ENCODE measurements at regions not wholly inside any gene's neighbourhood (a gene's known extent, or its start where the extent isn't known, plus 50 kb on each side); places are given as distances from the start of the nearest gene placed in this dataset.

DNA sequence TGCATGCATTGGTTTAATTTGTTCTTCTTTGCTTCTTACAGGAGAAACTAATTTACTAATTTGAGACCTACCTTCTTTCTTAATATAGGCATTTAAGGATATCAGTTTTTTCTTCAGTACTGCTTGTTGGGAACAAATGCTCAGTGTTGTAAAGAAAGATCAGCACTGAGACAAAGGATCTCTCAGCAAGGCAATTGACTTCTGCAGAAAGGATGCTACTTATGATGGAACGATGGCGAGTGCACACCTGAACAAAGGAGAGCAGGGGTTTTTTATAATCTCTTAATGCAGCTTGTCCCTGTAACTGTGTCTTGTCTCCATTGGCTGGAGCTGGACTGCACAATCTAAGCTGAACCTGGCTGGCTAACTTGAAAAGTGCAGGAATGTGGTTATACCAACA lies 64.2 kb downstream of the RPP21 start:
- Histone ChIP-seq H3K27me3 (replicated peaks in 1 of 7) (peaks cover 0 to 85% (median 18%) of the 10 kb centered on the region in 7 donors), H3K9me3 (peaks cover 0 to 20% (median 16%) of the 10 kb centered on the region in 8 donors), H3K4me1 (peaks cover 0 to 7% (median 2%) of the 10 kb centered on the region in 6 donors), H3K36me3 (no peaks in the 10 kb centered on the region), H3K4me3 (no peak overlapping the region), H3K27ac (no peak overlapping the region)
- whole genome bisulfite sequencing, 5 donors = 33 to 88% (median 58%) methylated on average over 2 of the region's 2 CpGs
- DNase-seq = no peak
- intact Hi-C loops (cut with DNase I; ENCODE audit: low total_unique reads) = no loop called here
- TF ChIP-seq, protein P1, sequence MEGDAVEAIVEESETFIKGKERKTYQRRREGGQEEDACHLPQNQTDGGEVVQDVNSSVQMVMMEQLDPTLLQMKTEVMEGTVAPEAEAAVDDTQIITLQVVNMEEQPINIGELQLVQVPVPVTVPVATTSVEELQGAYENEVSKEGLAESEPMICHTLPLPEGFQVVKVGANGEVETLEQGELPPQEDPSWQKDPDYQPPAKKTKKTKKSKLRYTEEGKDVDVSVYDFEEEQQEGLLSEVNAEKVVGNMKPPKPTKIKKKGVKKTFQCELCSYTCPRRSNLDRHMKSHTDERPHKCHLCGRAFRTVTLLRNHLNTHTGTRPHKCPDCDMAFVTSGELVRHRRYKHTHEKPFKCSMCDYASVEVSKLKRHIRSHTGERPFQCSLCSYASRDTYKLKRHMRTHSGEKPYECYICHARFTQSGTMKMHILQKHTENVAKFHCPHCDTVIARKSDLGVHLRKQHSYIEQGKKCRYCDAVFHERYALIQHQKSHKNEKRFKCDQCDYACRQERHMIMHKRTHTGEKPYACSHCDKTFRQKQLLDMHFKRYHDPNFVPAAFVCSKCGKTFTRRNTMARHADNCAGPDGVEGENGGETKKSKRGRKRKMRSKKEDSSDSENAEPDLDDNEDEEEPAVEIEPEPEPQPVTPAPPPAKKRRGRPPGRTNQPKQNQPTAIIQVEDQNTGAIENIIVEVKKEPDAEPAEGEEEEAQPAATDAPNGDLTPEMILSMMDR (IDR thresholded peaks at IDR 0.05 in 8 of 11, conservative IDR thresholded peaks at IDR 0.05 in 3 of 11) = no peak
- TF ChIP-seq POLR2A (IDR thresholded peaks at IDR 0.05) (no peak), POLR2AphosphoS5 (IDR thresholded peaks at IDR 0.05) (no peak)

- Histone ChIP-seq H3K4me3 (peak overlapping the region in 1 of 8 donors; percentile 19), H3K27ac (no peak overlapping the region), H3K27me3 (replicated peaks in 1 of 7) (peaks cover 0 to 85% (median 13%) of the 10 kb centered on the region in 7 donors), H3K36me3 (no peaks in the 10 kb centered on the region), H3K4me1 (peaks cover 0 to 7% (median 2%) of the 10 kb centered on the region in 6 donors), H3K9me3 (peaks cover 0 to 20% (median 16%) of the 10 kb centered on the region in 8 donors)
- peak; percentile 85 for DNase-seq
- no peak for TF ChIP-seq POLR2AphosphoS5 (IDR thresholded peaks at IDR 0.05)
- TF ChIP-seq, protein P1 (IDR thresholded peaks at IDR 0.05 in 8 of 11, conservative IDR thresholded peaks at IDR 0.05 in 3 of 11) = peak; percentile 22 to 89 (median 74)
- WGBS, 5 donors = 30 to 36% (median 35%) methylated on average over 17 of the region's 17 CpGs
- intact Hi-C loops (cut with DNase I; ENCODE audit: low total_unique reads) = no loop called here
These were observed 66.7 kb downstream of the RPP21 start for GRCh38 chr6:30411515-30412207.

GRCh38 chr6:30418448-30418847 lies 70.9 kb upstream of the HLA-E start:
- intact Hi-C loops (cut with DNase I; ENCODE audit: low total_unique reads) = no loop called here
- DNase-seq = no peak
- Histone ChIP-seq H3K4me1 (no peaks in the 10 kb centered on the region), H3K9me3 (no peaks in the 10 kb centered on the region), H3K27ac (no peak overlapping the region), H3K4me3 (no peak overlapping the region), H3K36me3 (no peaks in the 10 kb centered on the region), H3K27me3 (replicated peaks in 1 of 7) (peaks cover 0 to 72% (median 4%) of the 10 kb centered on the region in 7 donors)
- WGBS, 5 donors = 65 to 82% (median 80%) methylated on average over 12 to 13 of the region's 13 CpGs
- TF ChIP-seq, protein P1 (IDR thresholded peaks at IDR 0.05 in 8 of 11, conservative IDR thresholded peaks at IDR 0.05 in 3 of 11) = no peak
- TF ChIP-seq POLR2AphosphoS5 (IDR thresholded peaks at IDR 0.05) = no peak
- TF ChIP-seq POLR2A (IDR thresholded peaks at IDR 0.05) = no peak

DNA sequence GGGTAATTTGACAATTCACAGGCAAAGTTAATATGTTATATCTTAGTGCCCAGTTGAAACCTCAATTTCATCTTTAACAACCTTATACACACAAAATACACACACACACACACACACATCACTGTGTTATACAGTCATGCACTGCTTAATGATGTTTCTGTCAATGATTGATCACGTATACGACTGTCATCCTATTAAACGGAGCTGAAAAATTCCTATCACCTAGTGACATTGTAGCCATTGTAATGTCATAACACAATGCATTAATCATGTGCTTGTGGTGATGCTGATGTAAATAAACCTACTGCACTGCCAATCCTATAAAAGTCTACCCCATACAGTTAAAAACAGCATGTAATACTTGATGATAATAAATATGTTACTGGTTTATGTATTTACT lies 64.8 kb upstream of the HLA-E start:
- DNase-seq = no peak
- WGBS, 5 donors = 65 to 84% (median 78%) methylated on average over 3 of the region's 3 CpGs
- Histone ChIP-seq H3K27ac (no peak overlapping the region), H3K36me3 (no peaks in the 10 kb centered on the region), H3K9me3 (no peaks in the 10 kb centered on the region), H3K4me1 (no peaks in the 10 kb centered on the region), H3K27me3 (replicated peaks in 1 of 7) (peaks cover 0 to 81% (median 12%) of the 10 kb centered on the region in 7 donors), H3K4me3 (no peak overlapping the region)
- TF ChIP-seq POLR2A (IDR thresholded peaks at IDR 0.05) = no peak
- TF ChIP-seq, protein P1 (IDR thresholded peaks at IDR 0.05 in 8 of 11, conservative IDR thresholded peaks at IDR 0.05 in 3 of 11) = no peak
- TF ChIP-seq POLR2AphosphoS5 (IDR thresholded peaks at IDR 0.05) = no peak
- intact Hi-C loops (cut with DNase I; ENCODE audit: low total_unique reads) = no loop called here

All from spleen (tissue), 11 donors.